GM12864 (cell line): ENCODE measurements at regions not wholly inside any gene's neighbourhood (a gene's known extent, or its start where the extent isn't known, plus 50 kb on each side); places are given as distances from the start of the nearest gene placed in this dataset.

ENCODE experiments used
- DNase-seq: peaks from one replicate; pipeline ENCODE4 v3.0.0-alpha.2; 2011; ENCODE audit warnings: low read depth
- H3K4me3 ChIP-seq: 2 replicates; pipeline ENCODE4 v1.5.1; 2011; ENCODE audit warnings: mild to moderate bottlenecking, low read depth, low read length, control low read depth
- TF ChIP-seq, protein P1 (sequence below): IDR thresholded peaks from 2 replicates; pipeline ENCODE4 v1.5.1; 2011; ENCODE audit warnings: low read depth, mild to moderate bottlenecking, moderate library complexity, low read length, control low read depth, inconsistent platforms; ENCODE audit errors: missing control alignments

DNA sequence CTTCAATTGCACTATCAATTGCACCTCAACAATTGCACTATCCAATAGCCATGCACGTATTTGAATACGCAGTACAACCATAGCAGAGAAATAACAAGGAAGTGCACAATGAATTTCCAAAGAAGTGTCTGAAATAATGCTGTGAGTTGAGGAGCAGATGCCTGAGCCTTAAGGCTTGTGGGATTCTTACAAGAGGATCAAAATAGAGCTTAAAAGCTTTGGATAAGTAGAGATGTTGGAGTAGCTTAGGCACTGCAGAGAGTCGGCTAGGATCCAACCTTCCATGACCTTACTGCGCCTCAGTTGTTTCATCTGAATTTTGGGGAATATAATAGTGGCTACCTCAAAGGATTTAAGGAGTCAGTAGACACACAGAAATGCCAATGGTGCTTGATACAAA is 196.1 kb upstream of the FLRT2 start:
- TF ChIP-seq, protein P1, sequence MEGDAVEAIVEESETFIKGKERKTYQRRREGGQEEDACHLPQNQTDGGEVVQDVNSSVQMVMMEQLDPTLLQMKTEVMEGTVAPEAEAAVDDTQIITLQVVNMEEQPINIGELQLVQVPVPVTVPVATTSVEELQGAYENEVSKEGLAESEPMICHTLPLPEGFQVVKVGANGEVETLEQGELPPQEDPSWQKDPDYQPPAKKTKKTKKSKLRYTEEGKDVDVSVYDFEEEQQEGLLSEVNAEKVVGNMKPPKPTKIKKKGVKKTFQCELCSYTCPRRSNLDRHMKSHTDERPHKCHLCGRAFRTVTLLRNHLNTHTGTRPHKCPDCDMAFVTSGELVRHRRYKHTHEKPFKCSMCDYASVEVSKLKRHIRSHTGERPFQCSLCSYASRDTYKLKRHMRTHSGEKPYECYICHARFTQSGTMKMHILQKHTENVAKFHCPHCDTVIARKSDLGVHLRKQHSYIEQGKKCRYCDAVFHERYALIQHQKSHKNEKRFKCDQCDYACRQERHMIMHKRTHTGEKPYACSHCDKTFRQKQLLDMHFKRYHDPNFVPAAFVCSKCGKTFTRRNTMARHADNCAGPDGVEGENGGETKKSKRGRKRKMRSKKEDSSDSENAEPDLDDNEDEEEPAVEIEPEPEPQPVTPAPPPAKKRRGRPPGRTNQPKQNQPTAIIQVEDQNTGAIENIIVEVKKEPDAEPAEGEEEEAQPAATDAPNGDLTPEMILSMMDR: no peak
- DNase-seq: no peak
- no peak overlapping the region for H3K4me3 ChIP-seq

DNA sequence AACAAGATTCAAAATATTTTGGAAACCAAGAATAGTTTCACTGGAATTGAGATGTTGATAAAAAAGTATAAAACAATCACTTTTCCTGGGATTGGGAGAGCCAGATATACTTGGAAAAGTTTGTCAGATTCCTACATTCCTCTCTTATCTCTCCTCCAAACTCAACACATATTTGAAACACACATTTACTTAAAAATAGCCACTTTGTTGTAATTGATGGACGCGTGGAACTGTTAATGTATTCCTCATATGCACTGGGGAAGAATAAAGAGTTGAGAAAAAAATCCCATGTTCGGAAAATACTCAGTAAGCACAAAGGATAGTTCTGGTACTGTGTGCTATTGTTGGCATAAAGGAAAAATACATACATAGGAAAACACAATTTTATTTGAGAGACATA is 195.6 kb upstream of the FLRT2 start:
- no peak overlapping the region for H3K4me3 ChIP-seq
- no peak for DNase-seq
- TF ChIP-seq, protein P1: no peak

DNA sequence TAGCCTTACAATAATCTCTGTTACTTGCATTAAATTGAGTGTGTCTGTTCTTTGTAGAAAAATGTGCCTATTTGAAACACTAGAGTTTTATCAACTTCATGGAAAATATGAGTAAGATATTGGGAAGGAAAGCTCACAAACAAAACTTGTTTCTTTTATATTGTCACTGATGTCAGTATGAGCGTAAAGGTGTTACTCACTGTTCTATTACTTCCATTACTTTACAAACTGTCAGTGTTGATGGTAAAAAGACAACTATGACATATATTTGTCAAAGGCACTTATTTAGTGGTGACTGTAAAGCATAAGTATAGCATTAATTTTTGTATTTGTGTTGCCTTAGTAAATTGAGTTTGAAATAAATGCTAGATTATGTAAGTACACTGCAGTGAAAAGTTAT is 193.7 kb upstream of the FLRT2 start:
- no peak for DNase-seq
- TF ChIP-seq, protein P1: no peak
- no peak overlapping the region for H3K4me3 ChIP-seq

DNA sequence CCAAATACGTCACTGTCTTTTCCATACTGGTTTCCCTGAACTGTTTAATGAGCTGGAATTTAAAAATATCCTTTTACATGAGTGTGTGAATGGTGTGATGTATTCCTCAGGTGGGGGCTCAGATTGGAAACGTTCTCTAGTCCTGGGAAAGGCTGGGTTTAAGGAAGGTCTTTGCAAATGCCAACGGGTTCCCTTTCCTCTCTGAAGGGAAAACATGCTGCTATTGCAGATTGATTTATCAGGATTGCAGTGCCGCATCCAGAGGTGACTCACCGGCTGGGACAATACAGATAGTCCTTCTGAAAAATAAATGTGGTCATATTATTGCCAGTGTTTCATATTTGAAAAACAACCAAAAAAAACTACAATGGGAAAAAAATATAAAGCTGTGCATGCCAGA is 193.1 kb upstream of the FLRT2 start:
- H3K4me3 ChIP-seq: no peak overlapping the region
- DNase-seq: no peak
- TF ChIP-seq, protein P1: no peak

DNA sequence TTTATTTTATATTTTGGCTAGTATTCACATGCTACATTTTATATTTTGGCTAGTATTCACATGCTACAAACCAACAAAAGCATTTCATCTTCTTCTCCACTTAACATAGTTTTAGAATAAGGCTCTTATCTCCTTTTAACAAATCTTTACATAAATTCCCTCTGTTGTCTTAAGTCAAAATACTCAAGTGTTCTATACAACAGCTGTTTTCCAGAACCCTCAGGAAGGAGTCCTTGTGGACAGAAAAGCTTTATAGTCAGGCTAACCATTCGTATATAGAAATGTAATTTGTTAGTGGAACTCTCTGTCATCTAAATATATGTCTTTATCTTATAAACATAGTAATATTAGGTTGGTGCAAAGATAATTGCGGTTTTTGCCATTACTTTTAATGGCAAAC is 191.0 kb upstream of the FLRT2 start:
- DNase-seq: no peak
- no peak overlapping the region for H3K4me3 ChIP-seq
- TF ChIP-seq, protein P1: no peak

DNA sequence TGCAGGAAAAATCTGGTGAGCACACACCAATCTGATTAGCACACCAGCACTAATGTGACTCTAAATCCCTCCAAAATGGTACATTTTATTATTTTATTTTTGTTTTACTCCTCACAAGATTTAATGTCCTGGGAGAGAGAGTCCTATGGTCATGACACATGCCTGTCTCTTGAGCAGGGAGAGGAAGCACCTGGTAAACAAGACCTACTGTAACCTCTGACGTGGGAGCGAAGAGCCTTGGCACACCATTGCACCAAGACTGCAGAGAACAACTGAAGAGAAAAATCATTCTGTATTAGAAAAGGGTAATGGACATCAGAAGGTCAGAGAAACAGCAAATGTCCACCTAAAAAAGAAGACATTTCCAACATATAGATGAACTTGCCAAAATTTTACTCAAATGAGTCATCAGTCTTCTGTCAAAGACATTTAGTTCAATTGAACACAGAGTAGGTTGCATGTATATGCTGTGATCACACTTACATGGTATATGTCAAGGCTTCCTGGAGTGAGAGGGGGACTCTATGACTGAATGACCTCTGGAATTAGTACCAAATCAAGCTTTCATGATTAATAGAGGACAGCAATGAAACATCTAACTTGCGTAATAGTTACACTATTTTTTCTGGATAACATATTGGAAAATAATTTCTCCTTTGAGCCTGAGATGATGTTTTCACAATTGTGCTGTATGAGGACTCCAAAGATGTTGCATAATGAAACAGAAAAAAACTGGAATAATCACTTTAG is 186.9 kb upstream of the FLRT2 start:
- TF ChIP-seq, protein P1: no peak
- DNase-seq: no peak
- no peak overlapping the region for H3K4me3 ChIP-seq

DNA sequence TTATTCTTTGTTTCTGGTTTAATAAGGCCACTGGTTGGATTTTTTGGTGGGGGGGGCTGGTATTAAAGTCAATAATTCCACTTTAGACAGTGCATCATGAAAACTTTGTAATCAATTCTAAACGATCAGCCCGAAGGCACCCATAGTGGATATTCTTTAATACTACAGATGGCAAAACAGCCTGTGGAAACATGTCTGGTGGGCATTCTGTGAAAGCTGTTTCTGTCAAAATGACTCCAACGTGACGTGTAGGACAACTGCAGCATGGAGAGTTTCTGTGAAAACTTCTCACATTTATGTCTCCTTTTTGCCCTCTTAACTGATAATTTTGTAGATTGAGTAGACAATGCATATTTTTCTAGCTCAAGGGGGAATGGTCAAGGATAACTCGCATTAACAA is 185.8 kb upstream of the FLRT2 start:
- TF ChIP-seq, protein P1: no peak
- H3K4me3 ChIP-seq: no peak overlapping the region
- DNase-seq: no peak
